Liver (tissue), 3 donors: ENCODE measurements at regions not wholly inside any gene's neighbourhood (a gene's known extent, or its start where the extent isn't known, plus 50 kb on each side); places are given as distances from the start of the nearest gene placed in this dataset.

Experiments used
- CTCF ChIP-seq: fragments of 150-350 bp; IDR thresholded peaks from 2 replicates; pipeline ENCODE4 v1.5.1; 2017; ENCODE audit warnings: improper control_type of control experiment, low read depth, low read length; ENCODE audit not compliant: missing input control
- EGR1 ChIP-seq, 2 donors: IDR thresholded peaks; 2 replicates each; pipeline ENCODE4 v1.6.1; 2016 to 2018; ENCODE audit warnings: antibody characterized with exemption in 2 of 2, low read depth in 2 of 2
- FOXA1 ChIP-seq: IDR thresholded peaks from 2 replicates; pipeline ENCODE4 v1.6.1; 2016; ENCODE audit warnings: antibody characterized with exemption
- GABPA ChIP-seq, 2 donors: IDR thresholded peaks in 1 of 2; conservative IDR thresholded peaks in 1 of 2; 2 replicates each; pipeline ENCODE4 v1.6.1; 2016; ENCODE audit warnings: antibody characterized with exemption in 2 of 2, mild to moderate bottlenecking in 1 of 2, moderate library complexity in 1 of 2
- RAD21 ChIP-seq, 2 donors: IDR thresholded peaks; 2 replicates each; pipeline ENCODE4 v1.6.1; 2016; ENCODE audit warnings: antibody characterized with exemption in 2 of 2, mild to moderate bottlenecking in 2 of 2
- REST ChIP-seq: IDR thresholded peaks from 2 replicates; pipeline ENCODE4 v1.6.1; 2016; ENCODE audit warnings: antibody characterized with exemption, mild to moderate bottlenecking
- TAF1 ChIP-seq: conservative IDR thresholded peaks from 2 replicates; pipeline ENCODE4 v1.6.1; 2016; ENCODE audit warnings: antibody characterized with exemption, mild to moderate bottlenecking
- ZBTB33 ChIP-seq: IDR thresholded peaks from 2 replicates; pipeline ENCODE4 v1.6.1; 2016; ENCODE audit warnings: antibody characterized with exemption
- donor health status: healthy.
- donor health status: healthy.

- TF ChIP-seq GABPA (IDR thresholded peaks at IDR 0.05 in 1 of 2, conservative IDR thresholded peaks at IDR 0.05 in 1 of 2) (no peak), CTCF (no peak), TAF1 (no peak), FOXA1 (no peak), RAD21 (IDR thresholded peaks at IDR 0.05) (no peak), EGR1 (IDR thresholded peaks at IDR 0.05; ENCODE audit: low read depth in 2 of 2) (no peak), ZBTB33 (no peak), REST (no peak)
Measured at GRCh38 chr4:187390646-187391045, 604.9 kb upstream of the ZFP42 start.
